Mucosa of rectum (tissue), 2 donors: ENCODE measurements at regions not wholly inside any gene's neighbourhood (a gene's known extent, or its start where the extent isn't known, plus 50 kb on each side); places are given as distances from the start of the nearest gene placed in this dataset.

Experiments used
- H3K27ac ChIP-seq, 2 donors: one replicate each; pipeline ENCODE4 v1.7.0; 2013; ENCODE audit warnings: inconsistent platforms in 2 of 2, low read depth in 2 of 2, low read length in 2 of 2
- H3K27me3 ChIP-seq, 2 donors: one replicate each; pipeline ENCODE4 v1.7.0; 2013; ENCODE audit warnings: low read length in 2 of 2; ENCODE audit not compliant: control insufficient read depth in 2 of 2, insufficient read depth in 2 of 2
- H3K36me3 ChIP-seq, 2 donors: one replicate each; pipeline ENCODE4 v1.7.0; 2013; ENCODE audit warnings: low read length in 2 of 2; ENCODE audit not compliant: control insufficient read depth in 2 of 2, insufficient read depth in 2 of 2
- H3K4me1 ChIP-seq, 2 donors: one replicate each; pipeline ENCODE4 v1.7.0; 2013; ENCODE audit warnings: low read length in 2 of 2, mild to moderate bottlenecking in 1 of 2; ENCODE audit not compliant: control insufficient read depth in 2 of 2, insufficient read depth in 2 of 2
- H3K4me3 ChIP-seq, 2 donors: one replicate each; pipeline ENCODE4 v1.7.0; 2013; ENCODE audit warnings: low read length in 2 of 2
- H3K9ac ChIP-seq, 2 donors: one replicate each; pipeline ENCODE4 v1.7.0; 2013; ENCODE audit warnings: low read length in 2 of 2, low read depth in 1 of 2, mild to moderate bottlenecking in 1 of 2
- H3K9me3 ChIP-seq, 2 donors: one replicate each; pipeline ENCODE4 v1.7.0; 2013; ENCODE audit warnings: low read length in 2 of 2; ENCODE audit not compliant: control insufficient read depth in 2 of 2
- donor health status: healthy.
- donor health status: Normal muscosa, but diverticular disease.

DNA sequence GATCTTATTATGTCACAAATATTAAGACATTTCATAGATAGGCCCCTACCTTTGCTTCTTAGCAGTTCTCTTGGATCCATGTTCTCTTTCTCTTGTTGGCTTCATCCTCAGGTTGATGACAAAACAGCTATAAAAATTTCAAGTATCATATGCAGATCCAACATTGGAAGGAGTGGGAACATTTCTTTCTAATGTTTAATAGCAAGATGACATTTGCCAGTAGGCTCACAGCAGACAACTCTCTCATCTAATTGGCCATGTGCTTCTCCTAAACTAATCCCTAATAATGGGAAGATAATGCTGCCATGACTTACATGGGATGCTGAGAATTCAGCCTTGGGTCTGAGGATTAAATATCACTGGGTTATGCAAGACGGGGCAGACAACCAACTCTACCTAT lies 485.5 kb upstream of the SEMA6A start:
- Histone ChIP-seq H3K9me3 (no peaks in the 10 kb centered on the region), H3K36me3 (no peaks in the 10 kb centered on the region), H3K4me1 (no peaks in the 10 kb centered on the region), H3K27ac (no peak overlapping the region), H3K4me3 (no peak overlapping the region), H3K27me3 (no peaks in the 10 kb centered on the region), H3K9ac (no peak overlapping the region)

DNA sequence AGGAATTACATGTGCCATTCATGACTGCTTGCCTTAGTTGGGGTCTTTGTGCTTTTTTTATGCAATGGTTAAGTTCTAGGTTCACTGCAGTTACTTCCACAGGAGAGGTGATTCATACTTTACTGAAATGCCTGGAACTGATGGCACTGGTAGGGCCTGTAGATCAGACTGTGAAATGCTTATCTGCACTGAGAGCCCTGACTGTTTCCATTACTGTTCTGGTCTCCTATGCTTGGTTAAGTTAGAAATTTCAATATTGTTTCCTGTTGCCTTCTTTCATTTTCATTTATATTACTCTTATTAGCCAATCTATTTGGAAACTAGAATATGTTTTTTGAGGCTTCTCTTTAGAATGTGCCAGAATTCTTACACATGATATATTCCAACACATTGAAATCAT lies 484.1 kb upstream of the SEMA6A start:
- H3K36me3 ChIP-seq = no peaks in the 10 kb centered on the region
- no peak overlapping the region for H3K9ac ChIP-seq
- H3K27ac ChIP-seq = no peak overlapping the region
- H3K9me3 ChIP-seq = no peaks in the 10 kb centered on the region
- H3K27me3 ChIP-seq = no peaks in the 10 kb centered on the region
- H3K4me1 ChIP-seq = no peaks in the 10 kb centered on the region
- H3K4me3 ChIP-seq = no peak overlapping the region

DNA sequence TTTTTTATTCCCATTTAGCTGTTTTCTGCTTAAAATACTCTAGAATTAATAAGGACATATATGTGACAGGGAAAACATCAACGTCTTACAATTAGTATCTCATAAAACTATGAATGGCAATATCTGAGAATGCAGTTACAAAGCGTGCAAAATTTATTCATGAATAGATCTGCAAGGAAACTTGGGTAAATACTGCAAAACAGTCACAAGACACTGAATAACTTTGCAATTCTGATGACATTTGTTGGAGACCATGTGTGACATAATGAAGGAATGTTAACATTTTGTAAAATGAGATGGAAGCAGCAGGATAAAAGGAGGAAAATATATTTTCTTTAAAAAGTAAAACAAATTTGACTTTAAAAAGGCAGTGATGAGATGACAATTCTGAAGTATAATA lies 480.9 kb upstream of the SEMA6A start:
- Histone ChIP-seq H3K27me3 (no peaks in the 10 kb centered on the region), H3K27ac (no peak overlapping the region), H3K4me1 (no peaks in the 10 kb centered on the region), H3K36me3 (no peaks in the 10 kb centered on the region), H3K4me3 (no peak overlapping the region), H3K9ac (no peak overlapping the region), H3K9me3 (no peaks in the 10 kb centered on the region)

DNA sequence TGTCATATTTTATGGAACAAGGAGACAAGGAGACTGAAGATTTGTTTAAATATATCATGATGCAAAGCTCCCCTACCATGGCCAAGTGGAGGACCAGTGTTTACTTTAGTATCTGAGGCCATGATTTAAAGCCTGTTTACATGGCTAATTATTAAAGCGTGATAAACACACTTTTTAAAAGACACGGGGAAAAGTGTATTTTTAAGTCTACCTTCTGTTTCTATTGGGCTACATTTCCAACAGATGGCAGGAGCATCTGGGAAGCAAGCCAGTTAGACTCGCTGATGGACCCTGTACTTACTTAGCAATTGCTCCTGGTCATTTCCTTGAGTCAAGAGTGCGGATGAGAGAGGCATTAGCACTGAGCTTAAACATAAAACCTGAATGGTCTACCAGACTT lies 480.3 kb upstream of the SEMA6A start:
- Histone ChIP-seq H3K9me3 (no peaks in the 10 kb centered on the region), H3K9ac (no peak overlapping the region), H3K27me3 (no peaks in the 10 kb centered on the region), H3K36me3 (no peaks in the 10 kb centered on the region), H3K4me3 (no peak overlapping the region), H3K27ac (no peak overlapping the region), H3K4me1 (no peaks in the 10 kb centered on the region)

DNA sequence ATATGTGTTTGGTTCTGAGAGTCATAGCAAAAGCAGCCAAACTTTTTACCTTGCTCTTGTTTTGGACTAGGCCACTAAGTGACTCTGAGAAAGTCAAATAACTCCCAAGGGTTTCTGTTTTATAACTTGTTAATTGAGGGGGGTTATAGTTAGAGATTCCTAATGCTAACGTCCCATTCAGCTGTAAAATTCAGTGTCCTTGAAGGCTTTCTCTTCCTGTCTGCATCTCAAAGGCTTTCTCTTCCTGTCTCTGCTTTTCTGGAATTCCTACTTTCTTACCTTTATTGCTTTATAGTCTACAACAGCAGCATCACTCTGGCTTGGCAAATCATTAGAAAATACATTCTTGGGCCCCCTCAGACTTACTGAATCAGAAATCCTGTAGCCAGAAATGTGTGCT lies 479.5 kb upstream of the SEMA6A start:
- Histone ChIP-seq H3K27me3 (no peaks in the 10 kb centered on the region), H3K4me1 (no peaks in the 10 kb centered on the region), H3K9me3 (no peaks in the 10 kb centered on the region), H3K4me3 (no peak overlapping the region), H3K36me3 (no peaks in the 10 kb centered on the region), H3K9ac (no peak overlapping the region), H3K27ac (no peak overlapping the region)

DNA sequence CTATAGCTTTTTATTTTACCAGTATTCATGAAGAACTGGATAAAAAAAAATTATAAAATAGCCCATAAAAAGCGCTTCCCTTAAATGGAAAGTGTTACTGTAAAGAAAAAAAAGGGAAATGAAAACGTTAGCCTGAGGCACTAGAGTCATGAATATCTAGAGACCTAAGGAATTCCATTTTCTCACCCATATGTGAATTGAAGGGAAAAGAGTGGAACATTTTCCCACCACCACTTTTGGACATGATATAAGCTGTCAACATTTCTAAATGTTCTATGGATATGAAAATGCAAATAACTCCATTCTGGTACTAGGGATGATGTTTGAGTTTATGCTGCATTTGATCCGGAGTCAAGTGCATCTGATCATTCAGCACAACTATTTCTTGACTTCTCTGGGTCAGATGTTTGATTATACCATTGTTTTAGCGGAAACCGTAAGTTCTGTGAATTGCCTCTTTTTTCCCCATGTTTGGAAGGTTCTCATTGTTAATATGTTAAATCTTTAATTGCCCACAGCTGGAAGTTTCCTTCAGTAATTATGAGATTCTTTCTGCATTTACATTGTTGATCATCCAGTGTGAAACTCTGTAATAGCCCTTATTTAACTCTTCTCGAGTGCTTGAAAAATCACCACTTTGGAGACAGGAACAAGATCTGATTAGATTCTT lies 467.4 kb upstream of the SEMA6A start:
- no peaks in the 10 kb centered on the region for H3K9me3 ChIP-seq
- no peak overlapping the region for H3K27ac ChIP-seq
- no peaks in the 10 kb centered on the region for H3K27me3 ChIP-seq
- no peaks in the 10 kb centered on the region for H3K36me3 ChIP-seq
- no peak overlapping the region for H3K4me3 ChIP-seq
- no peaks in the 10 kb centered on the region for H3K4me1 ChIP-seq
- no peak overlapping the region for H3K9ac ChIP-seq

DNA sequence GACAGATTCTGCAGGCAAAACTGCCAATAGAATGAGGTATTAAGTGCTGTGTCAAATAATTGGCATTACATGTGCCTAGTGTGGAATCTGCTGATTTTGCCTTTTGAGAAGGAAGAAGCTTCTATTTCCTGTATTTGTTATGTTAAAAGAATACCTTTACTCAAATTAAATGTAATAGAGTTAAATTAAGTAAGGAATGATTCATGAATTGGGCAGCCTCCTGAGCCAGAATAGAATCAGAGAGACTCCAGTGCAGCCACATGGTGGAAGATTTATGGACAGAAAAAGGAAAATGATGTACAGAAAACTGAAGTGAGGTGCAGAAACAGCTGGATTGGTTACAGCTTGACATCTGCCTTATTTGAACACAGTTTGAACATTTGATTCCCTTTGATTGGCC lies 464.4 kb upstream of the SEMA6A start:
- no peak overlapping the region for H3K4me3 ChIP-seq
- H3K4me1 ChIP-seq = no peaks in the 10 kb centered on the region
- H3K9me3 ChIP-seq = no peaks in the 10 kb centered on the region
- H3K9ac ChIP-seq = no peak overlapping the region
- no peaks in the 10 kb centered on the region for H3K27me3 ChIP-seq
- no peaks in the 10 kb centered on the region for H3K36me3 ChIP-seq
- H3K27ac ChIP-seq = no peak overlapping the region

DNA sequence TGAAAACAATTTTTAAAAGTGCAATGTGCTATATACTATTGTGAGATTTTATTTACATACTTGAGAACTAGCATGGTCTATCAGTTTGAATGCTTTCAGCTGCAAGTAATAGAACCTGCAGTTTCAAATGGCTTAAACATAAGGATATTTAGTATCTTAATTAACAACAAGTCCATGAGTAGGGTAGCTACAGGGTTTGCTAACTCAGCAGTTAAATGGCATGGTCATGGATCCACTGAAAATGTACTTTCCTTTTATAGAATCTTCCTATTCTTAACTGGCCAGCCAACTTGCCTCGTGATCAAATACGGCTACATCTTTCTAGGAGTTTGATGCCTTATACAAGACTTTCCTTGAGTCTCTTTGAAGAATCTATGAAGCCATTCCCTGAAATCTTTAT lies 452.8 kb upstream of the SEMA6A start:
- H3K27ac ChIP-seq = no peak overlapping the region

DNA sequence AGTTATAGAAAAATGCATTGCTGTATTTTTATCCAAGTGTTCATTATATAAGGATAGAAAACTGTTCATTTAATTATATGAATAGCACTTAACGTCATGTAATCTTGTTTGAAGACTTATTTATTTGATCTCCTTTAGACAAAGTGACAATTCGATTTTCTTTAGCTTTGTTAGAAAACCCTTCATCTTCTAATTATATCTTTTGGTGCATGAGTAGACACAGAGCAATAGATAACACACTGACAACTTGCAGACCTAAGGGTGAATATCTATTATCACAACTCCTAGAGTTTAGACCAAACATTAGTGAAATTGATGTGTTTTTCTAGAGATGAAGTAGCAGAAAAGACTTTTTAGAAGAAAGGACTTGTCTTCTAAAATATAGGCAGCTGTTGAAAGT lies 446.4 kb upstream of the SEMA6A start:
- no peaks in the 10 kb centered on the region for H3K36me3 ChIP-seq
- H3K4me1 ChIP-seq = no peaks in the 10 kb centered on the region
- H3K9ac ChIP-seq = no peak overlapping the region
- H3K27me3 ChIP-seq = no peaks in the 10 kb centered on the region
- H3K27ac ChIP-seq = no peak overlapping the region
- H3K4me3 ChIP-seq = no peak overlapping the region
- no peaks in the 10 kb centered on the region for H3K9me3 ChIP-seq

More for the DNA sequence above, 452.8 kb upstream of the SEMA6A start:
- Histone ChIP-seq H3K9ac (no peak overlapping the region), H3K4me1 (no peaks in the 10 kb centered on the region), H3K9me3 (no peaks in the 10 kb centered on the region), H3K4me3 (no peak overlapping the region), H3K36me3 (no peaks in the 10 kb centered on the region), H3K27me3 (no peaks in the 10 kb centered on the region)

DNA sequence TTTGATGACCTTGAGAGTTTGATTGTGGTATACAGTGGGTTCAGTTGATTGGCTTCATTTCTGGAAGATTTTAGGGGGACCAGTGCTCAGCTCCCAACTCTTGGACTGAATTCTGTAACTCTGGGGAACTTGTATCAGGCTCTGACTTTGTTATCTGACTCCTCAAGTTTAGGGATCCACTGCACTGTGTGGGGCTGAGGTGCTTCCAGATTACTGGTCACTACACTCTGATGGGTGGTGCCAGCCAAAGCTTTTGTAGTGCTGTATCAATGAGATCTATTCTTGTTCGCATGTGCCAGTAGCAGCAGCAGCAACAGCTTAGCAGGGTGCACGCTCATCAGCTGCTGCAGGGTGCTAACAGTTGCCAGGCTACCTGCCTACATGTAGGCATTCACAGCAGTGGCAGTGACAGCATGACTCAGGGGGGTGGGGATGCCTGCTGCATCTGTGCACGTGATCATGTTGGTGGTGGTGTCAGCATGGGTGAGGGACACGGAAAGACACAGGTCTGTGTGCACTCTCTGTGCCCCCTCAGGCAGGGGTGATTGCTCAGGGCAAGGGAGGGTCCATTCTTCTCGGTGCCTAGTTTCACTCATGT lies 438.8 kb upstream of the SEMA6A start:
- no peaks in the 10 kb centered on the region for H3K4me1 ChIP-seq

More for the DNA sequence above, 438.8 kb upstream of the SEMA6A start:
- H3K4me3 ChIP-seq = no peak overlapping the region
- peaks cover 0 to 2% of the 10 kb centered on the region in 2 donors for H3K9me3 ChIP-seq
- H3K27ac ChIP-seq = no peak overlapping the region
- H3K36me3 ChIP-seq = no peaks in the 10 kb centered on the region
- H3K9ac ChIP-seq = no peak overlapping the region
- H3K27me3 ChIP-seq = no peaks in the 10 kb centered on the region
